ENCODE measurements at regions not wholly inside any gene's neighbourhood (a gene's known extent, or its start where the extent isn't known, plus 50 kb on each side); places are given as distances from the start of the nearest gene placed in this dataset.

- no peak for TF ChIP-seq ZFP3 (CRISPR knock-in tag; IDR thresholded peaks at IDR 0.05)
- no peak for TF ChIP-seq GLIS3 (CRISPR knock-in tag; IDR thresholded peaks at IDR 0.05)
These were observed 492.6 kb downstream of the GRIN2A start for GRCh38 chr16:9689597-9689996.

Measured in SK-N-SH treated with all-trans-retinoic acid at 6 μM for 48 hours (cell line).